ENCODE measurements at regions not wholly inside any gene's neighbourhood (a gene's known extent, or its start where the extent isn't known, plus 50 kb on each side); places are given as distances from the start of the nearest gene placed in this dataset.
"Not testable (repeated sequence)": the region's sequence is repeated elsewhere in the genome, so short reads cannot be mapped to it uniquely, and the experiment has no call there.

GRCh38 chr13:100773429-100773828 is 98.8 kb upstream of the TMTC4 start:
- peak overlapping the region; percentile 73 for H2AFZ ChIP-seq (ENCODE audit: control insufficient read depth, low read length)
- no peaks in the 10 kb centered on the region for H3K9me3 ChIP-seq (ENCODE audit: control insufficient read depth, low read depth, low read length)
- H3K4me1 ChIP-seq (ENCODE audit: control insufficient read depth, extremely low read depth, insufficient read depth, low read length): peaks cover 12% of the 10 kb centered on the region
- TF ChIP-seq, protein P1, sequence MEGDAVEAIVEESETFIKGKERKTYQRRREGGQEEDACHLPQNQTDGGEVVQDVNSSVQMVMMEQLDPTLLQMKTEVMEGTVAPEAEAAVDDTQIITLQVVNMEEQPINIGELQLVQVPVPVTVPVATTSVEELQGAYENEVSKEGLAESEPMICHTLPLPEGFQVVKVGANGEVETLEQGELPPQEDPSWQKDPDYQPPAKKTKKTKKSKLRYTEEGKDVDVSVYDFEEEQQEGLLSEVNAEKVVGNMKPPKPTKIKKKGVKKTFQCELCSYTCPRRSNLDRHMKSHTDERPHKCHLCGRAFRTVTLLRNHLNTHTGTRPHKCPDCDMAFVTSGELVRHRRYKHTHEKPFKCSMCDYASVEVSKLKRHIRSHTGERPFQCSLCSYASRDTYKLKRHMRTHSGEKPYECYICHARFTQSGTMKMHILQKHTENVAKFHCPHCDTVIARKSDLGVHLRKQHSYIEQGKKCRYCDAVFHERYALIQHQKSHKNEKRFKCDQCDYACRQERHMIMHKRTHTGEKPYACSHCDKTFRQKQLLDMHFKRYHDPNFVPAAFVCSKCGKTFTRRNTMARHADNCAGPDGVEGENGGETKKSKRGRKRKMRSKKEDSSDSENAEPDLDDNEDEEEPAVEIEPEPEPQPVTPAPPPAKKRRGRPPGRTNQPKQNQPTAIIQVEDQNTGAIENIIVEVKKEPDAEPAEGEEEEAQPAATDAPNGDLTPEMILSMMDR (optimal IDR thresholded peaks at IDR 0.05 in 1 of 3, IDR thresholded peaks at IDR 0.05 in 1 of 3, conservative IDR thresholded peaks at IDR 0.05 in 1 of 3; ENCODE audit: extremely low read depth in 1 of 3, insufficient read depth in 2 of 3, low read length in 3 of 3): no peak
- no peak for TF ChIP-seq EZH2 (IDR thresholded peaks at IDR 0.05; ENCODE audit: low read length)
- FAIRE-seq: no peak
- H3K9ac ChIP-seq (ENCODE audit: control insufficient read depth, extremely low read depth, insufficient read depth, low read length): no peak overlapping the region
- no peaks in the 10 kb centered on the region for H3K27me3 ChIP-seq (ENCODE audit: control insufficient read depth, extremely low read depth, insufficient read depth, low read length)
- H3K4me3 ChIP-seq (ENCODE audit: control insufficient read depth in 2 of 3, extremely low read depth in 1 of 3, insufficient read depth in 2 of 3, low read depth in 1 of 3, low read length in 3 of 3): no peak overlapping the region
- no peaks in the 10 kb centered on the region for H3K36me3 ChIP-seq (ENCODE audit: control insufficient read depth in 2 of 2, extremely low read depth in 1 of 2, insufficient read depth in 2 of 2, low read length in 2 of 2)
- no peaks in the 10 kb centered on the region for H4K20me1 ChIP-seq (ENCODE audit: control insufficient read depth, extremely low read depth, insufficient read depth, low read length)
- DNase-seq (ENCODE audit: low read depth, low spot score): peak; percentile 13
- dilution Hi-C loops (cut with MboI; ENCODE audit: extremely low pct_ligation_motif_present, low sequenced_read_pairs): no loop called here
- peak overlapping the region; percentile 54 for H3K4me2 ChIP-seq (ENCODE audit: control insufficient read depth, extremely low read depth, insufficient read depth, low read depth, low read length)
- H3K9me1 ChIP-seq (ENCODE audit: control insufficient read depth, extremely low read depth, insufficient read depth, low read length): no peaks in the 10 kb centered on the region
- H3K27ac ChIP-seq (ENCODE audit: control insufficient read depth, insufficient read depth, low read length): peak overlapping the region; percentile 36
- H3K79me2 ChIP-seq (ENCODE audit: control insufficient read depth, insufficient read depth, low read length): no peaks in the 10 kb centered on the region

- Histone ChIP-seq H3K4me1 (ENCODE audit: control insufficient read depth, extremely low read depth, insufficient read depth, low read length) (no peaks in the 10 kb centered on the region), H3K4me3 (ENCODE audit: control insufficient read depth in 2 of 3, extremely low read depth in 1 of 3, insufficient read depth in 2 of 3, low read depth in 1 of 3, low read length in 3 of 3) (no peak overlapping the region), H4K20me1 (ENCODE audit: control insufficient read depth, extremely low read depth, insufficient read depth, low read length) (no peaks in the 10 kb centered on the region), H3K9me1 (ENCODE audit: control insufficient read depth, extremely low read depth, insufficient read depth, low read length) (no peaks in the 10 kb centered on the region), H3K79me2 (ENCODE audit: control insufficient read depth, insufficient read depth, low read length) (no peaks in the 10 kb centered on the region), H3K36me3 (ENCODE audit: control insufficient read depth in 2 of 2, extremely low read depth in 1 of 2, insufficient read depth in 2 of 2, low read length in 2 of 2) (no peaks in the 10 kb centered on the region), H3K27me3 (ENCODE audit: control insufficient read depth, extremely low read depth, insufficient read depth, low read length) (no peaks in the 10 kb centered on the region), H3K9ac (ENCODE audit: control insufficient read depth, extremely low read depth, insufficient read depth, low read length) (no peak overlapping the region), H3K9me3 (ENCODE audit: control insufficient read depth, low read depth, low read length) (no peaks in the 10 kb centered on the region), H3K4me2 (ENCODE audit: control insufficient read depth, extremely low read depth, insufficient read depth, low read depth, low read length) (no peak overlapping the region), H3K27ac (ENCODE audit: control insufficient read depth, insufficient read depth, low read length) (no peak overlapping the region), H2AFZ (ENCODE audit: control insufficient read depth, low read length) (no peak overlapping the region)
- TF ChIP-seq EZH2 (IDR thresholded peaks at IDR 0.05; ENCODE audit: low read length): no peak
- TF ChIP-seq, protein P1 (optimal IDR thresholded peaks at IDR 0.05 in 1 of 3, IDR thresholded peaks at IDR 0.05 in 1 of 3, conservative IDR thresholded peaks at IDR 0.05 in 1 of 3; ENCODE audit: extremely low read depth in 1 of 3, insufficient read depth in 2 of 3, low read length in 3 of 3): no peak
- dilution Hi-C loops (cut with MboI; ENCODE audit: extremely low pct_ligation_motif_present, low sequenced_read_pairs): no loop called here
- DNase-seq (ENCODE audit: low read depth, low spot score) (no peak), FAIRE-seq (no peak)
These were observed 92.6 kb upstream of the TMTC4 start for GRCh38 chr13:100767192-100767591.

- H4K20me1 ChIP-seq (ENCODE audit: control insufficient read depth, extremely low read depth, insufficient read depth, low read length); H3K9ac ChIP-seq (ENCODE audit: control insufficient read depth, extremely low read depth, insufficient read depth, low read length); H3K9me1 ChIP-seq (ENCODE audit: control insufficient read depth, extremely low read depth, insufficient read depth, low read length); H3K4me2 ChIP-seq (ENCODE audit: control insufficient read depth, extremely low read depth, insufficient read depth, low read depth, low read length); H2AFZ ChIP-seq (ENCODE audit: control insufficient read depth, low read length); H3K36me3 ChIP-seq (ENCODE audit: control insufficient read depth in 2 of 2, extremely low read depth in 1 of 2, insufficient read depth in 2 of 2, low read length in 2 of 2); H3K9me3 ChIP-seq (ENCODE audit: control insufficient read depth, low read depth, low read length); H3K79me2 ChIP-seq (ENCODE audit: control insufficient read depth, insufficient read depth, low read length); H3K4me3 ChIP-seq (ENCODE audit: control insufficient read depth in 2 of 3, extremely low read depth in 1 of 3, insufficient read depth in 2 of 3, low read depth in 1 of 3, low read length in 3 of 3); H3K27me3 ChIP-seq (ENCODE audit: control insufficient read depth, extremely low read depth, insufficient read depth, low read length); FAIRE-seq; DNase-seq (ENCODE audit: low read depth, low spot score); H3K4me1 ChIP-seq (ENCODE audit: control insufficient read depth, extremely low read depth, insufficient read depth, low read length); H3K27ac ChIP-seq (ENCODE audit: control insufficient read depth, insufficient read depth, low read length); dilution Hi-C loops (cut with MboI; ENCODE audit: extremely low pct_ligation_motif_present, low sequenced_read_pairs): not testable (repeated sequence)
These were observed 92.0 kb upstream of the TMTC4 start for GRCh38 chr13:100766570-100766969.
